CD14-positive monocyte (primary cell): ENCODE measurements at regions not wholly inside any gene's neighbourhood (a gene's known extent, or its start where the extent isn't known, plus 50 kb on each side); places are given as distances from the start of the nearest gene placed in this dataset.

ENCODE experiments used
- DNase-seq, 3 donors: peaks; one replicate each; pipeline ENCODE4 v3.0.0-alpha.2; 2011 to 2022
- H2AFZ ChIP-seq: 2 replicates; pipeline ENCODE4 v1.6.0; 2012; ENCODE audit warnings: mild to moderate bottlenecking, low read depth, low read length, inconsistent platforms; ENCODE audit not compliant: insufficient read depth, poor library complexity, severe bottlenecking
- H3K27ac ChIP-seq, 2 donors: 1 replicate in 1 of 2; 2 replicates in 1 of 2; pipeline ENCODE4 v1.5.1; 2012 to 2013; ENCODE audit warnings: low read length in 2 of 2, control low read depth in 1 of 2, inconsistent platforms in 1 of 2, low read depth in 1 of 2, mild to moderate bottlenecking in 1 of 2
- H3K27me3 ChIP-seq, 2 donors: one replicate each; pipeline versions ENCODE4 v1.6.0 to v1.6.1; 2011 to 2013; ENCODE audit warnings: low read length in 2 of 2; ENCODE audit not compliant: control insufficient read depth in 2 of 2, insufficient read depth in 2 of 2
- H3K36me3 ChIP-seq, 2 donors: replicated peaks in 1 of 2; 1 replicate in 1 of 2; 2 replicates in 1 of 2; pipeline versions ENCODE4 v1.5.1 to v1.6.1; 2012 to 2013; ENCODE audit warnings: low read length in 2 of 2, control low read depth in 1 of 2, inconsistent platforms in 1 of 2, mild to moderate bottlenecking in 1 of 2; ENCODE audit not compliant: insufficient read depth in 2 of 2, control insufficient read depth in 1 of 2
- H3K4me1 ChIP-seq, 2 donors: 1 replicate in 1 of 2; 2 replicates in 1 of 2; pipeline versions ENCODE4 v1.5.1 to v1.6.1; 2012 to 2013; ENCODE audit warnings: low read length in 2 of 2, control low read depth in 1 of 2, inconsistent platforms in 1 of 2, mild to moderate bottlenecking in 1 of 2, moderate library complexity in 1 of 2; ENCODE audit not compliant: insufficient read depth in 2 of 2, control insufficient read depth in 1 of 2
- H3K4me2 ChIP-seq: replicated peaks from 2 replicates; pipeline ENCODE3; 2012; ENCODE audit warnings: low read length, moderate library complexity, mild to moderate bottlenecking; ENCODE audit not compliant: poor library complexity, severe bottlenecking; ENCODE audit errors: extremely low read depth
- H3K4me3 ChIP-seq, 3 experiments: fragments of 200-600 bp in 1 of 3; sonication (generic) in 1 of 3; replicated peaks in 1 of 3; 1 replicate in 2 of 3; 2 replicates in 1 of 3; pipeline ENCODE4 v1.5.1; 2011 to 2013; ENCODE audit warnings: low read length in 3 of 3, mild to moderate bottlenecking in 3 of 3, control low read depth in 2 of 3, low read depth in 2 of 3, inconsistent platforms in 1 of 3, moderate library complexity in 1 of 3
- H3K79me2 ChIP-seq: 2 replicates; pipeline ENCODE4 v1.6.0; 2012; ENCODE audit warnings: mild to moderate bottlenecking, control low read depth, inconsistent platforms, low read length, moderate library complexity; ENCODE audit not compliant: insufficient read depth
- H3K9ac ChIP-seq: 2 replicates; pipeline ENCODE4 v1.6.0; 2017; ENCODE audit warnings: low read length, mild to moderate bottlenecking; ENCODE audit not compliant: insufficient read depth, poor library complexity, severe bottlenecking
- H3K9me3 ChIP-seq, 2 donors: replicated peaks in 1 of 2; 1 replicate in 1 of 2; 2 replicates in 1 of 2; pipeline versions ENCODE4 v1.5.1 to v1.6.1; 2012 to 2013; ENCODE audit warnings: low read length in 2 of 2, control low read depth in 1 of 2; ENCODE audit not compliant: control insufficient read depth in 1 of 2, insufficient read depth in 1 of 2
- H4K20me1 ChIP-seq: 2 replicates; pipeline ENCODE4 v1.6.0; 2012; ENCODE audit warnings: mild to moderate bottlenecking, low read length, control low read depth, moderate library complexity; ENCODE audit not compliant: insufficient read depth
- H3K27ac Mint-ChIP-seq, 7 donors: one replicate each; pipeline ENCODE4 v1.8.0; 2020; ENCODE audit warnings: mild to moderate bottlenecking in 7 of 7, mixed read lengths in 7 of 7, moderate library complexity in 6 of 7, inconsistent platforms in 2 of 7
- H3K27me3 Mint-ChIP-seq, 3 donors: one replicate each; pipeline ENCODE4 v1.8.0; 2021 to 2022; ENCODE audit warnings: low read depth in 3 of 3, mild to moderate bottlenecking in 3 of 3, mixed read lengths in 3 of 3, moderate library complexity in 3 of 3, inconsistent platforms in 1 of 3
- H3K36me3 Mint-ChIP-seq, 2 donors: one replicate each; pipeline ENCODE4 v1.8.0; 2020; ENCODE audit warnings: mixed read lengths in 2 of 2, inconsistent platforms in 1 of 2, mild to moderate bottlenecking in 1 of 2
- H3K4me1 Mint-ChIP-seq: one replicate; pipeline ENCODE4 v1.8.0; 2020; ENCODE audit warnings: mild to moderate bottlenecking, mixed read lengths
- H3K4me3 Mint-ChIP-seq, 2 donors: one replicate each; pipeline ENCODE4 v1.8.0; 2020; ENCODE audit warnings: mild to moderate bottlenecking in 2 of 2, mixed read lengths in 2 of 2, moderate library complexity in 1 of 2
- H3K9me3 Mint-ChIP-seq, 7 donors: one replicate each; pipeline ENCODE4 v1.8.0; 2020 to 2022; ENCODE audit warnings: mixed read lengths in 7 of 7, mild to moderate bottlenecking in 6 of 7, moderate library complexity in 6 of 7, inconsistent platforms in 2 of 7
- WGBS: methylation state at CpG from one replicate; pipeline ENCODE4 v1.1.5; 2013; ENCODE audit warnings: missing lambda C conversion rate; ENCODE audit not compliant: insufficient coverage; 5-methylcytosine and 5-hydroxymethylcytosine counted together
- intact Hi-C, 2 donors: fragments of 100-400 bp; cut with micrococcal nuclease; formaldehyde crosslinking; loops; one replicate each; pipeline versions ENCODE4 v1.15.0 to v1.15.1; 2023
- TF ChIP-seq, protein P1 (sequence below): fragments of 200-600 bp; IDR thresholded peaks from one replicate; pipeline ENCODE4 v1.8.0; 2022; ENCODE audit warnings: antibody characterized with exemption, mild to moderate bottlenecking

DNA sequence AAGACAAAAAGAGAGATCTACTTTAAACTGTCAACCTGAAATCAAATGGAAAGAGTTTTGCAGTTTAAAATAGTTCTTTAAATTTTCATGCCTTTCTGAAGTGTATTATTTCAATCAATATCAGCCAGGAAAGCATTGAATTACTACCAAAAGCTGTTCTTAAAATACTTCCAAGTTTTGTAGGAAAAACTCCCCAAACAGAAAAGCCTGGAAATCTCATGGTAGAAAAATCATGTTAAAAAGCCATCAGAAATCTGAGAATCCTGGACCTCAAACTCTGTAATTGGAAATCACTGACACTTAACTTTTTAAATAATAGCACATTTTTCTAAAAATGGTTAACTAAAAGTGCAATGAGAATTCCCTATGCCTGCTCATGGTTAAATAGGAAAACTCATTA, 63.3 kb upstream of the CNTNAP4 start:
- Mint-ChIP-seq H3K27ac (no peak overlapping the region), H3K4me1 (no peaks in the 10 kb centered on the region), H3K27me3 (no peaks in the 10 kb centered on the region), H3K4me3 (no peak overlapping the region), H3K9me3 (peaks cover 0 to 7% (median 2%) of the 10 kb centered on the region in 7 donors), H3K36me3 (no peaks in the 10 kb centered on the region)
- no peaks in the 10 kb centered on the region for H3K4me1 ChIP-seq
- no peaks in the 10 kb centered on the region for H3K36me3 ChIP-seq
- H2AFZ ChIP-seq: no peak overlapping the region
- TF ChIP-seq, protein P1, sequence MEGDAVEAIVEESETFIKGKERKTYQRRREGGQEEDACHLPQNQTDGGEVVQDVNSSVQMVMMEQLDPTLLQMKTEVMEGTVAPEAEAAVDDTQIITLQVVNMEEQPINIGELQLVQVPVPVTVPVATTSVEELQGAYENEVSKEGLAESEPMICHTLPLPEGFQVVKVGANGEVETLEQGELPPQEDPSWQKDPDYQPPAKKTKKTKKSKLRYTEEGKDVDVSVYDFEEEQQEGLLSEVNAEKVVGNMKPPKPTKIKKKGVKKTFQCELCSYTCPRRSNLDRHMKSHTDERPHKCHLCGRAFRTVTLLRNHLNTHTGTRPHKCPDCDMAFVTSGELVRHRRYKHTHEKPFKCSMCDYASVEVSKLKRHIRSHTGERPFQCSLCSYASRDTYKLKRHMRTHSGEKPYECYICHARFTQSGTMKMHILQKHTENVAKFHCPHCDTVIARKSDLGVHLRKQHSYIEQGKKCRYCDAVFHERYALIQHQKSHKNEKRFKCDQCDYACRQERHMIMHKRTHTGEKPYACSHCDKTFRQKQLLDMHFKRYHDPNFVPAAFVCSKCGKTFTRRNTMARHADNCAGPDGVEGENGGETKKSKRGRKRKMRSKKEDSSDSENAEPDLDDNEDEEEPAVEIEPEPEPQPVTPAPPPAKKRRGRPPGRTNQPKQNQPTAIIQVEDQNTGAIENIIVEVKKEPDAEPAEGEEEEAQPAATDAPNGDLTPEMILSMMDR: no peak
- no peaks in the 10 kb centered on the region for H3K27me3 ChIP-seq
- no peaks in the 10 kb centered on the region for H4K20me1 ChIP-seq
- no peak overlapping the region for H3K27ac ChIP-seq
- peaks cover 0 to 3% of the 10 kb centered on the region in 2 donors for H3K9me3 ChIP-seq
- no peak overlapping the region for H3K4me2 ChIP-seq
- H3K79me2 ChIP-seq: no peaks in the 10 kb centered on the region
- DNase-seq: no peak
- intact Hi-C loops: no loop called here
- H3K9ac ChIP-seq: no peak overlapping the region
- no peak overlapping the region for H3K4me3 ChIP-seq

DNA sequence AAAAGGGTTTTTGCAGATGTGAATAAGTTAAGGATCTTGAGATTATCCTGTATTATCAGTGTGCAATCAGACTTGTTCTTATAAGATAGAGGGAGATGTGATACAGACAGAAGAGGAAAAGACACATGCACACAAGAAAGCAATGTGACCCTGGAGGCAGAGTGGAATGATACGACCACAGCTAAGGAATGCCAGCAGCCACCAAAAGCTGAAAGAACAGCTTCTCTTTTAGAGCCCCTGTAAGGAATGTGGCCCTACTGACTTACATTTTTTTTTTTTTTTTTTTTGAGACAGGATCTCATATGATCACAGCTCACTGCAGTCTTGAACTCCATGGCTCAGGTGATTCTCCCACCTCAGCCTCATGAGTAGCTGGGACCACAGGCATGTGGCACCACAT, 62.3 kb upstream of the CNTNAP4 start:
- no peak overlapping the region for H3K27ac Mint-ChIP-seq
- peaks cover 0 to 2% (median 0%) of the 10 kb centered on the region in 3 donors for H3K27me3 Mint-ChIP-seq
- no peak for DNase-seq
- TF ChIP-seq, protein P1: no peak
- H3K4me3 Mint-ChIP-seq: no peak overlapping the region
- intact Hi-C loops: no loop called here
- H3K9me3 ChIP-seq: peaks cover 0 to 3% of the 10 kb centered on the region in 2 donors
- H3K4me2 ChIP-seq: no peak overlapping the region
- H3K79me2 ChIP-seq: no peaks in the 10 kb centered on the region
- H3K36me3 ChIP-seq: no peaks in the 10 kb centered on the region
- H2AFZ ChIP-seq: no peak overlapping the region
- WGBS: 80% methylated on average over 1 of the region's 1 CpG
- no peaks in the 10 kb centered on the region for H3K4me1 Mint-ChIP-seq
- no peaks in the 10 kb centered on the region for H3K4me1 ChIP-seq
- H3K9me3 Mint-ChIP-seq: peaks cover 0 to 7% (median 2%) of the 10 kb centered on the region in 7 donors
- H3K36me3 Mint-ChIP-seq: no peaks in the 10 kb centered on the region
- no peak overlapping the region for H3K27ac ChIP-seq
- no peaks in the 10 kb centered on the region for H3K27me3 ChIP-seq
- H4K20me1 ChIP-seq: no peaks in the 10 kb centered on the region
- H3K4me3 ChIP-seq: no peak overlapping the region
- no peak overlapping the region for H3K9ac ChIP-seq
